ENCODE measurements at regions not wholly inside any gene's neighbourhood (a gene's known extent, or its start where the extent isn't known, plus 50 kb on each side); places are given as distances from the start of the nearest gene placed in this dataset.

GRCh38 chr9:103068753-103069152 is 73.6 kb downstream of the CYLC2 start:
- H3K4me3 ChIP-seq (ENCODE audit: extremely low read depth in 1 of 4, insufficient read depth in 2 of 4, low read depth in 3 of 4, low read length in 4 of 4): no peak overlapping the region
- H3K9me3 ChIP-seq (ENCODE audit: insufficient read depth in 2 of 2, low read depth in 1 of 2, low read length in 1 of 2): no peaks in the 10 kb centered on the region
- H4K91ac ChIP-seq (replicated peaks; ENCODE audit: insufficient read length, low read length): no peak overlapping the region
- H4K20me1 ChIP-seq (replicated peaks in 1 of 2; ENCODE audit: control insufficient read depth in 1 of 2, insufficient read depth in 2 of 2, low read length in 2 of 2): no peaks in the 10 kb centered on the region
- 89% methylated on average over 3 of the region's 3 CpGs; no CpG with 5 or more reads in 1 of the 2 experiments for WGBS, 2 experiments (ENCODE audit: extremely low coverage in 1 of 2, insufficient coverage in 1 of 2, insufficient read length in 1 of 2, insufficient replicate concordance in 2 of 2, low coverage in 1 of 2, low lambda C conversion rate in 2 of 2, missing lambda C conversion rate in 1 of 2)
- ChIA-PET CTCF (ENCODE audit: partially characterized antibody) (no interaction called here), POLR2A (ENCODE audit: partially characterized antibody) (no interaction called here)
- H3K18ac ChIP-seq (ENCODE audit: extremely low read depth, low read length): no peak overlapping the region
- no peak overlapping the region for H3K56ac ChIP-seq (replicated peaks; ENCODE audit: insufficient read length, low read depth, low read length)
- DNase-seq (ENCODE audit: low read depth in 1 of 2, low spot score in 2 of 2): no peak
- no peak overlapping the region for H4K8ac ChIP-seq (ENCODE audit: extremely low read depth, insufficient read depth, low read length)
- H2BK12ac ChIP-seq (ENCODE audit: low read depth, low read length): no peak overlapping the region
- no peaks in the 10 kb centered on the region for H3K27me3 ChIP-seq (replicated peaks in 1 of 4; ENCODE audit: control insufficient read depth in 3 of 4, extremely low read depth in 1 of 4, insufficient read depth in 3 of 4, low read length in 3 of 4)
- no peak overlapping the region for H4K5ac ChIP-seq (ENCODE audit: insufficient read length, low read depth, low read length)
- no peaks in the 10 kb centered on the region for H3K4me1 ChIP-seq (replicated peaks in 1 of 4; ENCODE audit: control insufficient read depth in 3 of 4, insufficient read depth in 4 of 4, low read length in 3 of 4)
- H3K36me3 ChIP-seq (ENCODE audit: control insufficient read depth in 2 of 4, insufficient read depth in 4 of 4, low read length in 3 of 4): no peaks in the 10 kb centered on the region
- H3K4ac ChIP-seq (replicated peaks; ENCODE audit: insufficient read length, low read depth, low read length): no peak overlapping the region
- FAIRE-seq: no peak
- H2BK20ac ChIP-seq (ENCODE audit: low read length): no peak overlapping the region
- H2BK120ac ChIP-seq (replicated peaks; ENCODE audit: low read depth, low read length): no peak overlapping the region
- H2AK5ac ChIP-seq (ENCODE audit: low read depth, low read length): no peak overlapping the region
- no peak overlapping the region for H3K4me2 ChIP-seq (ENCODE audit: insufficient read depth in 1 of 2, low read depth in 2 of 2, low read length in 2 of 2)
- H3K27ac ChIP-seq (ENCODE audit: low read depth, low read length): no peak overlapping the region
- H3K23me2 ChIP-seq (ENCODE audit: low read depth, low read length): no peaks in the 10 kb centered on the region
- no peak overlapping the region for H2AFZ ChIP-seq (ENCODE audit: low read length)
- no peak overlapping the region for H3K23ac ChIP-seq (ENCODE audit: insufficient read length)
- H2BK5ac ChIP-seq (ENCODE audit: low read depth, low read length): no peak overlapping the region
- H3K79me1 ChIP-seq (ENCODE audit: low read depth, low read length): no peaks in the 10 kb centered on the region
- no peak overlapping the region for H3K9ac ChIP-seq (replicated peaks in 1 of 4; ENCODE audit: extremely low read depth in 1 of 4, low read depth in 3 of 4, low read length in 3 of 4)
- H2BK15ac ChIP-seq (ENCODE audit: low read length): no peak overlapping the region
- no peak overlapping the region for H3K14ac ChIP-seq (ENCODE audit: insufficient read length)
- H3K79me2 ChIP-seq (ENCODE audit: control insufficient read depth in 1 of 2, insufficient read depth in 2 of 2, low read length in 2 of 2): no peaks in the 10 kb centered on the region
- TF ChIP-seq CTBP2 (IDR thresholded peaks at IDR 0.05; ENCODE audit: borderline replicate concordance, insufficient read depth, insufficient read length, low read length) (no peak), YY1 (IDR thresholded peaks at IDR 0.05; ENCODE audit: low read depth, low read length) (no peak), SUZ12 (IDR thresholded peaks at IDR 0.05; ENCODE audit: low read length) (no peak), SIX5 (IDR thresholded peaks at IDR 0.05; ENCODE audit: low read depth, low read length) (no peak), CHD1 (IDR thresholded peaks at IDR 0.05; ENCODE audit: low read depth, low read length) (no peak), CBX5 (IDR thresholded peaks at IDR 0.05; ENCODE audit: low read depth, low read length) (no peak), USF2 (IDR thresholded peaks at IDR 0.05; ENCODE audit: low read length) (no peak), CREB1 (IDR thresholded peaks at IDR 0.05) (no peak), CTCF (IDR thresholded peaks at IDR 0.05; ENCODE audit: control extremely low read depth in 1 of 3, insufficient read depth in 1 of 3, low read depth in 1 of 3, low read length in 3 of 3) (no peak), SP1 (IDR thresholded peaks at IDR 0.05; ENCODE audit: low read depth, low read length) (no peak)
